ENCODE measurements at regions not wholly inside any gene's neighbourhood (a gene's known extent, or its start where the extent isn't known, plus 50 kb on each side); places are given as distances from the start of the nearest gene placed in this dataset.

- intact Hi-C loops (cut with DNase I): no loop called here
- no peaks in the 10 kb centered on the region for H3K27me3 ChIP-seq (ENCODE audit: control insufficient read depth, insufficient read depth, low read length)
- H3K9ac ChIP-seq (ENCODE audit: low read length in 3 of 3): no peak overlapping the region
- H3K4me1 ChIP-seq (ENCODE audit: control insufficient read depth in 2 of 3, insufficient read depth in 2 of 3, low read depth in 1 of 3, low read length in 3 of 3): no peaks in the 10 kb centered on the region
- DNase-seq (no peak), FAIRE-seq (no peak)
- H3K9me3 ChIP-seq (ENCODE audit: control insufficient read depth in 2 of 3, insufficient read depth in 1 of 3, low read length in 3 of 3): no peaks in the 10 kb centered on the region
- no peak overlapping the region for H3K4me3 ChIP-seq (ENCODE audit: low read length in 3 of 3)
- H3K27ac ChIP-seq (ENCODE audit: low read depth in 2 of 2, low read length in 2 of 2): no peak overlapping the region
- no peaks in the 10 kb centered on the region for H3K36me3 ChIP-seq (ENCODE audit: control insufficient read depth in 2 of 3, insufficient read depth in 3 of 3, low read length in 3 of 3)
- TF ChIP-seq CTCF (IDR thresholded peaks at IDR 0.05; ENCODE audit: borderline replicate concordance, extremely low read depth, insufficient read depth): no peak
Observed at GRCh38 chr22:27170491-27170890, 513.1 kb downstream of the MIAT start.

- Histone ChIP-seq H3K9me3 (ENCODE audit: control insufficient read depth in 2 of 3, insufficient read depth in 1 of 3, low read length in 3 of 3) (no peaks in the 10 kb centered on the region), H3K4me3 (ENCODE audit: low read length in 3 of 3) (no peak overlapping the region), H3K27ac (ENCODE audit: low read depth in 2 of 2, low read length in 2 of 2) (no peak overlapping the region), H3K9ac (ENCODE audit: low read length in 3 of 3) (no peak overlapping the region), H3K27me3 (ENCODE audit: control insufficient read depth, insufficient read depth, low read length) (peaks cover 3% of the 10 kb centered on the region), H3K36me3 (ENCODE audit: control insufficient read depth in 2 of 3, insufficient read depth in 3 of 3, low read length in 3 of 3) (no peaks in the 10 kb centered on the region), H3K4me1 (ENCODE audit: control insufficient read depth in 2 of 3, insufficient read depth in 2 of 3, low read depth in 1 of 3, low read length in 3 of 3) (no peaks in the 10 kb centered on the region)
- FAIRE-seq (no peak), DNase-seq (no peak)
- intact Hi-C loops (cut with DNase I): no loop called here
- TF ChIP-seq CTCF (IDR thresholded peaks at IDR 0.05; ENCODE audit: borderline replicate concordance, extremely low read depth, insufficient read depth): no peak
Observed at GRCh38 chr22:27171212-27171611, 513.8 kb downstream of the MIAT start.

GRCh38 chr22:27173530-27173929, 516.1 kb downstream of the MIAT start:
- no peak for TF ChIP-seq CTCF (IDR thresholded peaks at IDR 0.05; ENCODE audit: borderline replicate concordance, extremely low read depth, insufficient read depth)
- no peak for DNase-seq
- H3K9me3 ChIP-seq (ENCODE audit: control insufficient read depth in 2 of 3, insufficient read depth in 1 of 3, low read length in 3 of 3): no peaks in the 10 kb centered on the region
- intact Hi-C loops (cut with DNase I): no loop called here
- H3K4me3 ChIP-seq (ENCODE audit: low read length in 3 of 3): no peak overlapping the region
- no peak for FAIRE-seq
- H3K36me3 ChIP-seq (ENCODE audit: control insufficient read depth in 2 of 3, insufficient read depth in 3 of 3, low read length in 3 of 3): no peaks in the 10 kb centered on the region
- no peaks in the 10 kb centered on the region for H3K4me1 ChIP-seq (ENCODE audit: control insufficient read depth in 2 of 3, insufficient read depth in 2 of 3, low read depth in 1 of 3, low read length in 3 of 3)
- no peak overlapping the region for H3K27ac ChIP-seq (ENCODE audit: low read depth in 2 of 2, low read length in 2 of 2)
- H3K27me3 ChIP-seq (ENCODE audit: control insufficient read depth, insufficient read depth, low read length): peaks cover 3% of the 10 kb centered on the region
- no peak overlapping the region for H3K9ac ChIP-seq (ENCODE audit: low read length in 3 of 3)

Data from kidney (tissue), 13 donors.